AG20443 (cell line): ENCODE measurements at regions not wholly inside any gene's neighbourhood (a gene's known extent, or its start where the extent isn't known, plus 50 kb on each side); places are given as distances from the start of the nearest gene placed in this dataset.

ENCODE experiments used
- DNase-seq: peaks from one replicate; pipeline ENCODE4 v3.0.0; 2012; ENCODE audit warnings: low spot score, mixed read lengths

DNA sequence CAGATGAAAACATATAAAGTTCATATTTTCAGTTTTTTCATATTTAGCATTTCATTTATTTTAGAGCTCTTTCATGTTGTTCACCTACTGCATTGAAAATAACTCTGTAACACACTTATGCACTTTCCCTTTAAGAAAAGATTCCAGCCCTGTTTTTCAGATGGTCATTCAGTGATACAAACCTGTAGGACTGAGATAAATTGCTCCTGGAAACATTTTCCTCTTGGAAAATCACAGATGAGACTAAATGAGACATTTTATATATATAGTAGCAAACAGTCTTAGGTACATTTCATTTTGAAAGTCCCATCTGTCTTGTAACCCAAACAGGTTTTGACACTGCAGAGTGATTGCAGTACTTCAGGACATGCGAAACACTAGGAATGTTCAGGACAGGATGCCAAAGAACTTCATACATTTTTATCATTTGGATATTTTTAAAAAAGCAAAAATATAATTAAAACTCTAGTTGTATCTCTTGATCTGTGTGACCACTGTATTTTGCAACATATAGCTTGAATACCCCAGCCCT lies 412.4 kb downstream of the MTX2 start:
- no peak for DNase-seq

DNA sequence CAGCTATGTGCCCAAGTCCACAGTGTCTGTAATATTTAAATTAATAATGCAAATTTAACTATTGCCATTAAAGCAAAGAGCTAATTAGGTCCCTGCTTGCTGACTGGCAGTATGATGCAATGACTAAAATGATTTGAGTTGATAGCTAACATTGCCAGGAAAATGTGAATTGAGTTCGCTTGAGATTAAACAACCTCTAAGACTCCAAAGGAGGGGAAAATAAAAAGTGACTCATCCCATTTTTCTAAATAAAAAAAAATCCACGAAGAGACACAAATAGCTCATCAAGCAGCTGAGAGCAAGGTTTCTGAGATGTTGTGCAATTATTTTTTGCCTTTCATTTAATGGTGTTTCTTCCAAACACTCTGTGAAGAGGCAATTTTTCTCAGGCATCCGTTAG lies 413.0 kb downstream of the MTX2 start:
- peak; percentile 49 for DNase-seq

DNA sequence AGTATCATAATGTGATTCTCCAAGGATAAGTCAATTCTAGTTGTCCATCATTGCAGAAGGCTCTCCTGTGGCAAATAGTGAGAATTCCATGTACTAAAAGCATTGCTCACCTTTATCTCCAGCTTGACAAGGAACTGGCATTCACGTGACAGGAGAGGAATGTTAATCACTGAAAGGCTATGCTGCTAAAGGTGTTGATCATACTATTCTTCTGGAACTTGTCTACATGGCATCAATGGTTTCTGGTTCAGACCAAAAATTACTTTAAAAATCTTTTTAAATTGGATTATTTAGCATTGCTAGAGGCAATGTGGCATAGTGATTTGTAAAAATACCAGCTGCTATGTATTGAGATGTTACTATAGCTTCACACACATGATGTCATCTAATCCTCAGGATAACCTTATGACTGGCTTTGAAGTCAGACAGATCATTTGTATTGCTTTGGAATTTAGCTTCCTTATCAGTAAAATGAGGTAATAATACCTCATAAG lies 414.4 kb downstream of the MTX2 start:
- no peak for DNase-seq

DNA sequence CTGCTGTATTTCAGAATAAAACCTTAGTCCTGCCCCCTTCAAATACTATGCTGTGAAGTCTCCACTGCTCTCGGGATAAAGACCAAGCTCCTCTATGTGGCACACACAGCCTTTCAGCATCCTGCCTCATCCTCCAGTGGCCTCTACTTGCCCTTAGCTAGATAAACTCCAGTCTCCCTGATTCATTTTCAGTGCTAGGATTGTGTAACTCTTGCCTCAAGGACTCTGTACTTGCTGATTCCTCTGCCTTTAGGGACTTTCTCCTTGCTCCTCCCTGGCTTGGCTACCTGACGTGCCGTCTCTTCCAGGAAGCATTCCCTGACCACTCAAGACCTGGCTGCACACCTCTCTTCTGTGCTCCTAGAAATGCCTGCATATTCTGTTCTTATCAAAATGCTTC lies 416.7 kb downstream of the MTX2 start:
- peak; percentile 29 for DNase-seq

DNA sequence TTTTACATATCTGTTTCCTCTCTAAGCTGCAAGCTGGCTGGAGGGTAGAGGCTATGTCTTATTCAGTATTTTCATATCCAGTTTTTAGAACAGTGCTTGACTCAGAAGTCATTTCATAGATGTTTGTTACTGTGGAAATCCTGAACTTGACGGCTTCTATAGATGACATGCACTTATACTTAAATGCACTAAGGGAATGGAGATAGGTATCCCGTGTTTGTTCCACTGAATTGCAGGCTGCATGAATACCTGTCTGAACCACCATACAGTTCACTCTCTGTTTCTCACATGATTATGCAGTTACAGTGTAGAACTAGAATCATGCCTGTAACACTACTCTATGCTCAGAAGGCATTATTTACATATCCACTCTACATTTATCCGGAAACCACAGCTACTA lies 417.1 kb downstream of the MTX2 start:
- DNase-seq: no peak

DNA sequence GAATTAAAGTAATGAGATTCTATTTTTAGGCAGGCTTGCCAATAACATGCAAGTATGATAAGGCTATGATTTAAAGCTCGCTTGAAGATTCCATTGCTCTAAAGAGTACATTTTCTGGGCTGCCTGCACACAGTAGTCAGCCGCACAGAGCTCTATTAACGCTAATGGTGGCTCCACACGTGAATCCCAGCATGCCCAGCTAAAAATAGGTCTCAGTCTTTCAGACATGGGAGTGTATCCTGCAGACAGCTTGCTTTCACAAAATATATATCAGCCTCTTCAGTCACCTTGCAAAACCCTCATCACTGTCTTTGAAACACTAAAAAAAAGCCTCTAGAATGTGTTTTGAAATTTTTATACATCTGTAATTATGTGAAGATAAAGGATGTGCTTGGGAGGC lies 418.1 kb downstream of the MTX2 start:
- no peak for DNase-seq

DNA sequence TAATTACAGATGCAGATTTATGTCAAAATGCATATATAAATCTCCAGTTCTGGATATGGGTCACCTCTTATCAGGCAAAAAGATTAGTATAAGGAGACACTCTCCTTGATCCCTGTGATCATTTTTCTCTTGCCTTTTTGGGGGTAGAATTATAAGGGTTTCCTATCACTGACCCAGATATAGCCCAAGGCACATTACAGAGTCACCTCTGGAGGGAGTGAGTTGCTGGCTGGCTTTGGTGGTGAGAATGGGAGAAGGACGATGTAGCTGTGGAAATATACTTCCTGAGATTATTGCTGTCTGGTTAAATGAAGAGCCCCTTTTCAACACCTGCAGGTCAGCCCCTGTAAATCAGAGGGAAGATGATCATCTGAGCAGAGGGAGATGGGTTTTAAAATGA lies 418.7 kb downstream of the MTX2 start:
- DNase-seq: no peak

DNA sequence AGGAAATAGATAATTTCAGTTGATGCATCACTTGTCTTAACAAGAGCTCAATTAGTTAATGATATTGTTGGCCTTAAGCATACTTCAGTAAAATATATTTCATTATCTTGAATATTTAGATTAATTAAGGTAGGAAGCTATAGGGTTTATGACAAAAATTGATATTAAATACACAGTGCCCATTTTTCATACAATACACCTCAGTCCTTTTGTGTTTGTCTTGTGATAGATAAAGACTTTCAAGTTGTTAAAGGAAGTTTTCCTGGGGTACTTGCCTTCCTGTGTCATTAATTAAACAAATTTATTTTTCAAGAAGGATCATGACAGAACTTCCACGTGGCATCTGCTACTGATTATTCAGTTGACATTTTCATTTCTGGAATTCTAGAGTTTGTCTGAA lies 420.5 kb downstream of the MTX2 start:
- DNase-seq: no peak

DNA sequence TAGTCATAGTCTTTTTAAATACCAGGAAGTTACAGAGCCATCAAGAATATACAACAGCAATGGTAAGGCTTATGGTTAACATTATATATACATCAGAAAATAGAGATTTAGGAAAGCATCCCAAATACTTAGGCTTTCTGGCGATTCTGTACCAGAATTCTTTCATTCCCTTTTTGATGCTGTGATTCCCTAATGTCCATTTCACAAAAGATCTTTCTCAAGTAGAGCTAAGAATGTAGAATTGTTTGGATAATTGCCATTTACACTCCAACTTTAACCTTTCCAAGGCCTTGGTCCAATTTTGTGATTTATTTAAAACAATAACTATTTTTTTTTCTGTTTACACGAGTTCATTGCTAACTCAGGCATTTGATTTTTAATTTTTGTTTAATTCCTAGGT lies 422.2 kb downstream of the MTX2 start:
- DNase-seq: no peak

DNA sequence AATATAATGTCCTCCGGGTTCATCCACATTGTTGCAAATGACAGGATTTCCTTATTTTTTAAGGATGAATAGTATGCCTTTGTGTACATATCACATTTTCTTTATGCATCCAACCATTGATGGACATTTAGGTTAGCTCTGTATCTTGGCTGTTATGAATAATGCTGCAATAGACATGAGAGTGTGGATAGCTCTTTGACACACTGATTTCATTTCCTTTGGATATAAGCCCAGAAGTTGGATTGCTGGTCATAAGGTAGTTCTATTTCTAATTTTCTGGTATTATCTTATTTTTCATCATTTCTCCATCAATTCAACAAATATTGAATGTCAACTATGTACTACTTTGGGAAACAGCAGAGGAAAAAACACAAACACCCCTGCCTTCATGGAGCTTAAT lies 423.3 kb downstream of the MTX2 start:
- no peak for DNase-seq

DNA sequence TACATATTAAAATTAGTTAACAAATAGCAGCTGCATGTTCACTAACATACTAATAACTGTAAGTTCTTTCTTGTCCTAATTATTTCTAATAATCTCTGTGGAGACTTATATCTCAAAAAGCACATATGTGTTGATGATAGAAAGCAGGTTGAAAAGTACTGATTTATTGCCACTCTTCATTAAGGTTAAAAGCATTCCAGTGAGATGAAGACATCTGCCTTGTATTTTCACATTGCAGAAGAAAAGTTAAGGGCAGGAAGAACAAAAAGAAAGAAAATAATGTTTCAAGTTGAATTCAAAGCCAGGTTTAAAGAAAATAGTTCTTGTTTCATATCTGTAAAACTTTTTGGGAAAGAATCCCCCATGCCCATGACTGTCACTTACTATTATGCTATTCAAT lies 429.9 kb downstream of the MTX2 start:
- DNase-seq: no peak

DNA sequence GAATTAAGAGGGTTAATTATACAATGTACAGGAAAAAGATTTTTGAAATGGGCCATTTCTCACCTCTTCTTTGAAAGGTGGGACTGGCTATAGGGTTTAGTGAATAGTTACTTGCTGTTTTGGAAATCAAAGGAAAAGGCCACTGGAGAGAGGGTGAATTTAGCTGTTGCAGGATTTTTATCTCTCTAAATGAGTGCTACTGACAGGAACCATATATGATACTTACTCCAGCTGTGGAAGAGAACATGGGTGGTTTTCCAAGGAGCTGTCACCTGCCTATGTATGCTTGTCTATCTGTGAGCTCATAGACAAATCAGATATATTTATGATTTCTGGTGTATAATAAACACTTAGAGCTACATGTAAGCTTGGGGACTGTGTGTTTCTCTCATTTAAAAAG lies 430.4 kb downstream of the MTX2 start:
- no peak for DNase-seq

DNA sequence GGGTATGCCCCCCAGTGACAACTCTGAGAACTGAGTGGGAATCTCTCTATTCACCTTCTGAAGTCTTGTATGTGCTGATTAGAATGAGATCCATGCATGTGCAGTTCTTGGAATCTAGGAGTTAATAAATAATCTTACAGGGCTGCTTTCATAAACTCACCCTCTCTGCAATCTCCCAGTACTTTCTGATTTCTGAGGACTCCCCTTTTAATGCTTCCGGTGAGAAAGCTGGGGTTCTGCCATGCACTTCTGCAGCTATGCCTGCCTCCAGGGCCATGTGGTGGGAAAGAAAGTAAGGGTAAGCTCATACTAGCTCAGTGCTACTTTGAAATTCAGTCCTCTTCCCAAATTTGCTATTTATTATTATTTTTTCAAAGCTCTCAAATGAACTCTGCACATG lies 432.9 kb downstream of the MTX2 start:
- DNase-seq: no peak

DNA sequence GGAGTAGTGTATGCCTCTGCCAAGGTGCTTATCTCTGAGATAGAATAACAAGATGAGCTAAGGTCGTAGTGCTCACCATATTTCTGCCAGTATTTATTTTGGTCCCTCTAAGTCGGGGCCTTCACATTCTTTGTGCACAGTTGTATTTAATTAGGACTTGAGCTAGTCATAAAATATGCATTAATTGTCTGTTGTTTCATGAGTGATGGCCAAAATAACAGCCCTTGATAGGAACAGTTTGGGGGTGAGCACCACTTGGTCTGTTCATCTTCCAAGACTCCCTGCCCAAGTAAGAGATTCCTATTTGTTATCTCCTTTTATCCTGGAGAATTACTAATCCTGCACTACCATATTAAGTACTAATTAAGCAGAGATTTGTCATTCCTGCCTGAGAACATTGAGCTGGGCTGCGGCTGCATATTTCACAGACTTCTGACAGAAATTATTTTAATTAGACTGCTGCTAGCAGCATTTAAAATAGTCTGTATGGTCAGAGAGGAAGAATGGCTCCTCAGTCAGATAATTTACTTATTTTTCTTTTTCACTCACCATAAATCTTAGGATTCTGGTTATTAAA lies 435.1 kb downstream of the MTX2 start:
- DNase-seq: peak; percentile 25

DNA sequence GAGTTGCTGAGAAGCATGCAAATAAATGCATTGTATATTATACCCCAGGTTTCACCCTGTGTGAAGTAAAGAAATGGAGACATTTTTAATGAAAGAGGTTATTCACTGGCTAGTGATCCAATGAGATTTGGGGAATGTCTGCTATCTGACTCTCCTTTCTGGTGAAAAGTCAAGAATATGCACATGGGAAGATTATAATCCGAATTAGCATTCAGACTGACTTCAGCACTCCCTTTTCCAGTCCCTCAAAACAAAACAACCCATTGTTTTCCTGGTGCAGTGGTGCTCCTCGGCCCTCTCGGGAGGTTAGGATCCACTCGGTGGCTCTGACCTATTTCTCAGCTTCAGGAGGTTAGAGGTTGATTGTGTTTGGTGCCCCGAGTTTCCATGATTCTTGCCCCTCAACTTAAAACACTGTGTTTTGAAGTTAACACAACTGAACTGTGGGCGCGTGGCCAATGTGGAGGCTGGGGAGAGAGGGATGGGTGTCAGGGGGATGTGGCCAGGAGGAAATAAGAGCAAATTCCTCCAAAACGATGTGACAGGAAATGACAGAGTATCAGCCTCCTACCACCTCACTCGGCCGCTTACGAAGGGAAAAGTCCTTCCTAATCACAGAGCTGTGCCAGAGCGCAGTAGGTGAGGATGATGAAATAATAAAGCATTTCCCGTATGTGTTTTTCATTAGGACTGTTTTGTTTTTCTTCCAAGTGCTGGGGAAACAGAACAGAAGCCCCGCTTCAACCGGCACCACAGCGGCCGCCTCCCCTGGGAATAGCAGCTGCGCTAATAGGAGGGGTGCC lies 440.1 kb downstream of the MTX2 start:
- DNase-seq: peak; percentile 27

DNA sequence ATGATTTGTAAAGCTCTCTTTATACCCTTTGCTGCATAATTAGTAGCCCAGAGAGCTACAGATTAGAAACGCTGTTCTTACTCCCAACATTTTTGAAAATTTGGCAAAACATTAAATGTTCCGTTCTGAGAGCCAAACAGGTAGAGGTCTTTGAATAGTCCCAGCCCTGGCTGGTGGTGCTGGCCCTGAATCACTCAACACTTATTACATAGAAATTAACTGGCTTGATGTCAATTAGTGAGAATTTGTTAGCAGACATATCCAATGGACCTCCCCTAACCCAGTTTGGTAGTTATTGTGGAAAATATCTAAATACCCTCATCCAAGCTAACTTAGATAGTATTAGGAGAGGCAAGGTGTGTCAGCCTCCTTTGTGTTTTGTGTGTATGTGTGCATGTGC lies 440.7 kb downstream of the MTX2 start:
- no peak for DNase-seq

DNA sequence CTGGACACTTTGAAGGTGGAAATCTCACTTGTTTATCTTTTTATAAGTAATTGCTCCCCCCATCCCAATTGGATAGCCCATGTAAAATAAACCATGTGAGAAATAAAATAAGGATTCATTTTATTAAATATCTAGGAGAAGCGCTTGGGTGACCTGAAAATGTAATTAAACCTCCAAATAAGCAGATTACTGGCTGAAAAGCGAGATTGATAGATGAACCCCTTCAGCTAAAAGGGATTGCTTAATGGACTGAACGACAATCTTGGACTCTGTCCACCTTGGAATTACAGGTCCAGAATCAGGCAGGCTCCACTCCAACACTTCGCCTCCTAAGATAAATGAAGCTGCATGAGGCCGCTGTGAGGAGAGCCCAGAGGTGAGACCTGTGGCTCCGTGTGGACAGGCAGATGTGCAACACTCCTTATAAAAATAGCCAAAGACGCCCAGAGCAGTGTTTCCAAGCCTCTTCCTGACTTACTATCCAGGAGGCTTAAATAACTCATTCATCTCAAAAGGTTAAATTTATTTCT lies 441.5 kb downstream of the MTX2 start:
- DNase-seq: no peak

DNA sequence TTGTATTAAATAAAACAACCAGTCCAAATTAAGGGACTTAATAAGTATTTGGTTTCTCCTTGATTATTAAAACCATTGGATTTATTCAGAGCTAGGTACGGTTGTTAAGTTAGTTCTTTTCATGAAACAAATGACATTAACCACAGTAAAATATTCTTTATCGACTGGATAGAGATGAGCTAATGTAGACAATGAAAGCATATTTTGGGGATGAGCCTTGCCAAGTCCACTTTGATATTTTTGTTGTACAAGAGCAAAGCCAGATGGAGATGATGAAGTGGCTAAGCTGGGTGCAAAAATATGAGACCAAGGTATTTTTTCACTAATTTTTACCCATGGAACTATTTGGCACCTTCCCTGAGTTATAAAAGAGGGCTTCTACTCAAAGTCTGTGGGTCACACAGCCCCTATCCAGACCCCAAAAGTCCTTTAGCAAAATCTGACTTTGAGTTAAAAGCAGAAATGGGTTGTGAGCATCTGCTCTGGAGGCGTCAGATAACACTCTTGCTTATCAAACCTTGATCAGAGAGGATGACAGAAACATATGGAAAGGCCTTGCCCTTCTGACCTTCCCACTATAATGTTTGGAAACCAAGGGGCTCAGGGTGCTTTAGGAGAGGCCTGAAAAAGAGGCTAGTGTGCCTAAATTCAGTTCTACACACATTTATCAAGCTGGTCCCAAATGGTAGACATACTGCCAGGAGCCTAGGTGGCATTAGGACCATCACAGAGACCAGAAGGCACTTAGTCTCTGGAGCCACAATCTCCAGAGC lies 456.8 kb downstream of the MTX2 start:
- no peak for DNase-seq

DNA sequence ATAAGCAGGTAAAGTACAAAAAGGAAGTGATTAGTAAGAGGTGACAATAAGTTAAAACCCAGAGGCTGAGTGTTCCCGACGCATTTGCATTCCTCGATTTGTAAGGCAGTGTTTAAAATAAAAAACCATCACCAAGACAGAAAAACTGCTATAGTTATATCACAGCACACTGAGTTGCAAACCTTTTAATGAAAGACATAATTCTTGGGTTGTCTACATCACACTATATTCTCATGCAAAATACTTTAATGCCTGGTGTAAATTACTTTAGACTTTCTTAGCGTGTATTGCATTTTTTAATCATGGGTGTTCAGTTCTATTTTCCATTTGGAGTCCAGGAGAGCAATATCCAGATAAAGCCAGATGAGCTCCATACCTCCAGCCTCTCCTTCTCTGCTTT lies 458.5 kb downstream of the MTX2 start:
- DNase-seq: no peak

DNA sequence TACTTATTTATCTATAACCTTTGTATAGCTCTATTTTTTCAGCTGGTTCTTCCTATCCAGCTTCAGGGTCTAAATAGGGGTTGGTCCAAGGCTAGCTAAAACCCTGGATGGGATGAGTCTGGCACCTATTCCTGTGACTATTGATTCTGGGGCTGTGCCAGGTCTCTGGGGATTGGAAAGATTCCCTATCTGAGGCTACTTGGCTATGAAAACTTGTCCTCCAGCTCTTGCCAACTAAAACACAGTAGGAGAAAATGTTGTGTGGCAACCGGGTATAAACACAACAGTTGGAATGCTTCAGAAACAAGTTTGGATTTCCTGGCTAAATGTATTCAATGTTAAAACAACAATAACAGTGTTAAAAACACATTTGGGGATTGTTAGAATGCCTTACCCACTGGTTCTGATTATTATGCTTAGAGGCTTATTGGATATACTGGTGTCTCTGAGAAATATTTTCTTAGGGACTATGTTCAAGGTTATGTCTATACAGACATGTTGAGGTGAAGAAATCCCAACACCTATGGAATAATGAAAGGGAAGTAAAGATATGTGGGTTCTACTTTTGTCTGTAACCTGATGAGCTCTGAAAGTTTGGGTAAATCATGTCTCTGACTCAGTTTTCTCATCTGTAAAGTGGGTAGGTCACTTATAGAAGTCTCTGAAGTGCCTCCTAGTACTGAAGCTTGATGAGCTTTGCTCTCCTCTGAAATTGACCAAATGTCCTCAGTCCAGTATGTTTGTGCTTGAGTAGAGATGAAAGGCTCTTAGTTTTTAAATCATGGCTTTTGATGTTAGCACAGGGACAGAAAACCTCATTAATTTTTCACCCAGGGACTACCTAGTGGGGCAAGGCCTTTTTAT lies 460.7 kb downstream of the MTX2 start:
- peak; percentile 81 for DNase-seq

DNA sequence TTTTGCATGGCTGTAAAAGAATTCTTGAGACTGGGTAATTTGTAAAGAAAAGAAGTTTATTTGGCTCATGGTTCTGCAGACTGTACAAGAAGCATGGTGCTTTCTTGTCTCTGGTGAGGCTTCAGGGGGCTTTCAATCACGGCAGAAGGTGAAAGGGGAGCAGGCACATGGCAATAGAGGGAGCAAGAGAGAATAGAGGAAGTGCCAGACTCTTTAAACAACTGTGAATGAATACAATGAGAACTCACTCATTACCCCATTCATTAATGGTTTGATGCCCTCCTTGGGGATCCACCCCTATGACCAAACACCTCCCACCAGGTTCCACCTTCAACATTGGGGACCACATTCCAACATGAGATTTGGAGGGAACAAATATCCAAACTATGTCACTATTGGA lies 463.5 kb downstream of the MTX2 start:
- no peak for DNase-seq
